PC-9 (cell line): ENCODE measurements at regions not wholly inside any gene's neighbourhood (a gene's known extent, or its start where the extent isn't known, plus 50 kb on each side); places are given as distances from the start of the nearest gene placed in this dataset.

Experiments used
- BruUV-seq: library from RNA; stranded (reverse); fragments of 400-500 nt; replicated peaks from 2 replicates; lab custom pipeline; 2021; lab: Mats Ljungman, UMichigan
- CTCF ChIA-PET: fragments of 300-600 bp; sonication (Branson Sonifier 250); formaldehyde crosslinking; loops from one replicate; lab custom pipeline; 2022; ENCODE audit warnings: antibody characterized with exemption; lab: Charles Lee
- POLR2A ChIA-PET: fragments of 300-600 bp; sonication (Branson Sonifier 250); formaldehyde crosslinking; loops from one replicate; lab custom pipeline; 2022; ENCODE audit warnings: antibody characterized with exemption; ENCODE audit not compliant: unreplicated experiment; lab: Charles Lee
- DNase-seq, 2 experiments: peaks; one replicate each; pipeline versions ENCODE4 v3.0.0 to v3.0.0-alpha.2; 2015 to 2022; ENCODE audit warnings: mixed read lengths in 1 of 2
- H2AFZ ChIP-seq: fragments of 200-600 bp; sonication (generic); 2 replicates; pipeline ENCODE4 v1.8.1; 2017; ENCODE audit warnings: antibody characterized with exemption
- H3F3A ChIP-seq: fragments of 200-600 bp; sonication (generic); 2 replicates; pipeline ENCODE4 v1.8.1; 2017; ENCODE audit warnings: antibody characterized with exemption, mild to moderate bottlenecking, low read depth; ENCODE audit not compliant: insufficient read depth
- H3K27ac ChIP-seq: fragments of 200-600 bp; sonication (generic); 2 replicates; pipeline ENCODE4 v1.6.1; 2016; ENCODE audit warnings: mixed run types
- H3K27me3 ChIP-seq: fragments of 200-600 bp; sonication (generic); 2 replicates; pipeline ENCODE4 v1.6.1; 2016; ENCODE audit warnings: low read depth, mixed run types; ENCODE audit not compliant: insufficient read depth
- H3K36me3 ChIP-seq: fragments of 200-600 bp; sonication (generic); 2 replicates; pipeline ENCODE4 v1.6.1; 2016; ENCODE audit warnings: low read depth, mixed run types
- H3K4me1 ChIP-seq: fragments of 200-600 bp; sonication (generic); replicated peaks from 2 replicates; pipeline ENCODE4 v1.6.1; 2016; ENCODE audit warnings: mixed run types; ENCODE audit not compliant: insufficient read depth
- H3K4me2 ChIP-seq: fragments of 200-600 bp; sonication (generic); 2 replicates; pipeline ENCODE4 v1.6.1; 2017; ENCODE audit warnings: mixed run types
- H3K4me3 ChIP-seq: fragments of 200-600 bp; sonication (generic); 2 replicates; pipeline ENCODE4 v1.6.1; 2016; ENCODE audit warnings: mixed run types
- H3K79me2 ChIP-seq: fragments of 200-600 bp; sonication (generic); 2 replicates; pipeline ENCODE4 v1.6.1; 2017; ENCODE audit warnings: low read depth, mixed run types
- H3K9me2 ChIP-seq: fragments of 200-600 bp; sonication (generic); 2 replicates; pipeline ENCODE4 v1.8.1; 2017; ENCODE audit warnings: mild to moderate bottlenecking; ENCODE audit not compliant: insufficient read depth
- H3K9me3 ChIP-seq: fragments of 200-600 bp; sonication (generic); 2 replicates; pipeline ENCODE4 v1.8.1; 2016; ENCODE audit warnings: low read depth; ENCODE audit not compliant: insufficient read depth
- H4K20me1 ChIP-seq: fragments of 200-600 bp; sonication (generic); 2 replicates; pipeline ENCODE4 v1.8.1; 2017; ENCODE audit not compliant: insufficient read depth
- CTCF ChIP-seq: fragments of 200-600 bp; sonication (generic); conservative IDR thresholded peaks from 2 replicates; pipeline ENCODE4 v1.6.1; 2017; ENCODE audit warnings: mixed run types, antibody characterized with exemption, mild to moderate bottlenecking, moderate library complexity
- EZH2 ChIP-seq: fragments of 200-600 bp; sonication (generic); IDR thresholded peaks from 2 replicates; pipeline ENCODE4 v1.8.0; 2017; ENCODE audit warnings: antibody characterized with exemption, low read depth
- intact Hi-C: fragments of 100-400 bp; cut with micrococcal nuclease; formaldehyde crosslinking; loops from one replicate; pipeline ENCODE4 v1.10.0; 2022; ENCODE audit not compliant: unreplicated experiment

- Histone ChIP-seq H3K79me2 (no peaks in the 10 kb centered on the region), H3K4me1 (no peaks in the 10 kb centered on the region), H2AFZ (no peak overlapping the region), H3K9me3 (no peaks in the 10 kb centered on the region), H3K4me3 (no peak overlapping the region), H3K9me2 (no peaks in the 10 kb centered on the region), H3F3A (no peaks in the 10 kb centered on the region), H3K27ac (no peak overlapping the region), H3K27me3 (peaks cover 15% of the 10 kb centered on the region; the same call in 1 of the 2 replicates), H3K4me2 (no peak overlapping the region), H3K36me3 (no peaks in the 10 kb centered on the region), H4K20me1 (no peaks in the 10 kb centered on the region)
- CTCF ChIA-PET: no interaction called here
- POLR2A ChIA-PET: no interaction called here
- TF ChIP-seq EZH2 (no peak), CTCF (no peak)
- intact Hi-C loops: no loop called here
- BruUV-seq: no TSS peak
- no peak for DNase-seq
Measured at GRCh38 chr10:2858452-2858851, 208.9 kb upstream of the PFKP start.

- TF ChIP-seq EZH2 (no peak), CTCF (no peak)
- Histone ChIP-seq H3K27ac (no peak overlapping the region), H3F3A (no peaks in the 10 kb centered on the region), H3K36me3 (no peaks in the 10 kb centered on the region), H3K4me1 (no peaks in the 10 kb centered on the region), H3K9me2 (no peaks in the 10 kb centered on the region), H3K4me3 (no peak overlapping the region), H3K4me2 (no peak overlapping the region), H4K20me1 (no peaks in the 10 kb centered on the region), H3K27me3 (0 out of 2 replicates have a peak, but pooled peaks cover 4% of the 10 kb centered on the region), H3K9me3 (no peaks in the 10 kb centered on the region), H2AFZ (no peak overlapping the region), H3K79me2 (no peaks in the 10 kb centered on the region)
- BruUV-seq: no TSS peak
- POLR2A ChIA-PET: no interaction called here
- CTCF ChIA-PET: no interaction called here
- DNase-seq: no peak
- intact Hi-C loops: no loop called here
Measured at GRCh38 chr10:2856598-2856997, 210.8 kb upstream of the PFKP start.

- no TSS peak for BruUV-seq
- TF ChIP-seq EZH2: no peak
- TF ChIP-seq CTCF: no peak
- CTCF ChIA-PET: no interaction called here
Measured at GRCh38 chr10:2852574-2853323, 214.6 kb upstream of the PFKP start.

More at GRCh38 chr10:2852574-2853323, 214.6 kb upstream of the PFKP start:
- H3K79me2 ChIP-seq: no peaks in the 10 kb centered on the region
- H3K27me3 ChIP-seq: 0 out of 2 replicates have a peak, but pooled peaks cover 4% of the 10 kb centered on the region
- H3F3A ChIP-seq: no peaks in the 10 kb centered on the region
- H3K36me3 ChIP-seq: no peaks in the 10 kb centered on the region
- H3K27ac ChIP-seq: no peak overlapping the region
- H3K4me3 ChIP-seq: no peak overlapping the region
- no peak overlapping the region for H3K4me2 ChIP-seq
- H3K9me3 ChIP-seq: no peaks in the 10 kb centered on the region
- H2AFZ ChIP-seq: no peak overlapping the region
- no peaks in the 10 kb centered on the region for H3K4me1 ChIP-seq
- POLR2A ChIA-PET: no interaction called here
- H4K20me1 ChIP-seq: no peaks in the 10 kb centered on the region
- intact Hi-C loops: no loop called here
- DNase-seq: no peak
- H3K9me2 ChIP-seq: no peaks in the 10 kb centered on the region
